ENCODE measurements at regions not wholly inside any gene's neighbourhood (a gene's known extent, or its start where the extent isn't known, plus 50 kb on each side); places are given as distances from the start of the nearest gene placed in this dataset.
"Not testable (repeated sequence)": the region's sequence is repeated elsewhere in the genome, so short reads cannot be mapped to it uniquely, and the experiment has no call there.

- DNase-seq (ENCODE audit: insufficient read length) (no peak), FAIRE-seq (no peak)
- TF ChIP-seq TAF1 (IDR thresholded peaks at IDR 0.05; ENCODE audit: borderline replicate concordance, low read depth, low read length) (no peak), POLR2A (IDR thresholded peaks at IDR 0.05; ENCODE audit: low read depth, low read length) (no peak), POLR2AphosphoS5 (IDR thresholded peaks at IDR 0.05; ENCODE audit: low read depth, low read length) (no peak)
Measured at GRCh38 chr10:37067576-37067975, 57.8 kb upstream of the ANKRD30A start.

- FAIRE-seq; DNase-seq (ENCODE audit: insufficient read length): not testable (repeated sequence)
Measured at GRCh38 chr10:37062296-37062695, 63.1 kb upstream of the ANKRD30A start.

- no peak for TF ChIP-seq POLR2A (IDR thresholded peaks at IDR 0.05; ENCODE audit: low read depth, low read length)
- TF ChIP-seq TAF1 (IDR thresholded peaks at IDR 0.05; ENCODE audit: borderline replicate concordance, low read depth, low read length), result no peak
- no peak for TF ChIP-seq POLR2AphosphoS5 (IDR thresholded peaks at IDR 0.05; ENCODE audit: low read depth, low read length)
- DNase-seq (ENCODE audit: insufficient read length) (no peak), FAIRE-seq (no peak)
Measured at GRCh38 chr10:37057261-37057660, 68.1 kb upstream of the ANKRD30A start.

GRCh38 chr10:37053476-37053875, 71.9 kb upstream of the ANKRD30A start:
- FAIRE-seq (no peak), DNase-seq (ENCODE audit: insufficient read length) (no peak)
- no peak for TF ChIP-seq POLR2AphosphoS5 (IDR thresholded peaks at IDR 0.05; ENCODE audit: low read depth, low read length)
- TF ChIP-seq TAF1 (IDR thresholded peaks at IDR 0.05; ENCODE audit: borderline replicate concordance, low read depth, low read length), result no peak
- no peak for TF ChIP-seq POLR2A (IDR thresholded peaks at IDR 0.05; ENCODE audit: low read depth, low read length)

GRCh38 chr10:37049982-37050381, 75.4 kb upstream of the ANKRD30A start:
- not testable (repeated sequence) for DNase-seq (ENCODE audit: insufficient read length); FAIRE-seq

- DNase-seq (ENCODE audit: insufficient read length); FAIRE-seq: not testable (repeated sequence)
Measured at GRCh38 chr10:37044319-37044718, 81.1 kb upstream of the ANKRD30A start.

GRCh38 chr10:37035853-37036252, 89.5 kb upstream of the ANKRD30A start:
- DNase-seq (ENCODE audit: insufficient read length) (no peak), FAIRE-seq (no peak)
- TF ChIP-seq POLR2A (IDR thresholded peaks at IDR 0.05; ENCODE audit: low read depth, low read length), result no peak
- TF ChIP-seq POLR2AphosphoS5 (IDR thresholded peaks at IDR 0.05; ENCODE audit: low read depth, low read length), result no peak

GRCh38 chr10:37015498-37015897, 109.9 kb upstream of the ANKRD30A start:
- no peak for FAIRE-seq
- TF ChIP-seq POLR2AphosphoS5 (IDR thresholded peaks at IDR 0.05; ENCODE audit: low read depth, low read length) (no peak), TAF1 (IDR thresholded peaks at IDR 0.05; ENCODE audit: borderline replicate concordance, low read depth, low read length) (no peak), POLR2A (IDR thresholded peaks at IDR 0.05; ENCODE audit: low read depth, low read length) (no peak)
- DNase-seq (ENCODE audit: insufficient read length), result no peak

GRCh38 chr10:37010741-37011140, 114.7 kb upstream of the ANKRD30A start:
- FAIRE-seq, result no peak
- DNase-seq (ENCODE audit: insufficient read length), result no peak
- TF ChIP-seq POLR2AphosphoS5 (IDR thresholded peaks at IDR 0.05; ENCODE audit: low read depth, low read length), result no peak
- TF ChIP-seq TAF1 (IDR thresholded peaks at IDR 0.05; ENCODE audit: borderline replicate concordance, low read depth, low read length), result no peak
- TF ChIP-seq POLR2A (IDR thresholded peaks at IDR 0.05; ENCODE audit: low read depth, low read length), result no peak

- DNase-seq (ENCODE audit: insufficient read length); FAIRE-seq: not testable (repeated sequence)
Measured at GRCh38 chr10:37008276-37008675, 117.1 kb upstream of the ANKRD30A start.

GRCh38 chr10:37003126-37003525, 122.3 kb upstream of the ANKRD30A start:
- FAIRE-seq (no peak), DNase-seq (ENCODE audit: insufficient read length) (no peak)
- no peak for TF ChIP-seq TAF1 (IDR thresholded peaks at IDR 0.05; ENCODE audit: borderline replicate concordance, low read depth, low read length)
- TF ChIP-seq POLR2AphosphoS5 (IDR thresholded peaks at IDR 0.05; ENCODE audit: low read depth, low read length), result no peak
- no peak for TF ChIP-seq POLR2A (IDR thresholded peaks at IDR 0.05; ENCODE audit: low read depth, low read length)

- DNase-seq (ENCODE audit: insufficient read length); FAIRE-seq: not testable (repeated sequence)
Measured at GRCh38 chr10:36995806-36996205, 129.6 kb upstream of the ANKRD30A start.

GRCh38 chr10:36994886-36995285, 130.5 kb upstream of the ANKRD30A start:
- FAIRE-seq (no peak), DNase-seq (ENCODE audit: insufficient read length) (no peak)
- TF ChIP-seq POLR2A (IDR thresholded peaks at IDR 0.05; ENCODE audit: low read depth, low read length) (no peak), POLR2AphosphoS5 (IDR thresholded peaks at IDR 0.05; ENCODE audit: low read depth, low read length) (no peak), TAF1 (IDR thresholded peaks at IDR 0.05; ENCODE audit: borderline replicate concordance, low read depth, low read length) (no peak)

GRCh38 chr10:36989233-36989632, 136.2 kb upstream of the ANKRD30A start:
- DNase-seq (ENCODE audit: insufficient read length), result no peak
- FAIRE-seq, result no peak
- no peak for TF ChIP-seq POLR2A (IDR thresholded peaks at IDR 0.05; ENCODE audit: low read depth, low read length)

All from GM12892 (cell line).